ENCODE measurements at regions not wholly inside any gene's neighbourhood (a gene's known extent, or its start where the extent isn't known, plus 50 kb on each side); places are given as distances from the start of the nearest gene placed in this dataset.

DNA sequence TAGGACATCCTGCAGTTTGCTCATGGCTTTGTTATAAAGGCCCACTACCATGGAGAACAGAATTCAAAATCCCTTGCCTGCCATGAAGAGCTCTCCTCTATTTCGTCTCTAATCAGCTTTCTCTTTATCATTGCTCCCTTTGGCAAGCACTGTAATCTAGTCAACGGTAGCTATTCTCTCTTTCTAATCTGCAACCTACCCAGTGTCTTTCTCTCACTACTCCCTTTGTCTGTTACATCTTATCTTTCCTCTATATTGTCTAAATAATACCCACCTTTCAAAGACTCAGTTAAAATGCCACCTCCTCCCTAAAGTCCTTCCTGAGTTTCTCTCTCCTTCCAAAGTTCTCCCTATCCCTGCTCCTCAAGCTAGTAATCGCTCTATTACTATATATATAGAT lies 108.1 kb downstream of the FZD1 start:
- no peak for TF ChIP-seq EZH2 (IDR thresholded peaks at IDR 0.05; ENCODE audit: borderline replicate concordance, low read length)
- TF ChIP-seq, protein P1, sequence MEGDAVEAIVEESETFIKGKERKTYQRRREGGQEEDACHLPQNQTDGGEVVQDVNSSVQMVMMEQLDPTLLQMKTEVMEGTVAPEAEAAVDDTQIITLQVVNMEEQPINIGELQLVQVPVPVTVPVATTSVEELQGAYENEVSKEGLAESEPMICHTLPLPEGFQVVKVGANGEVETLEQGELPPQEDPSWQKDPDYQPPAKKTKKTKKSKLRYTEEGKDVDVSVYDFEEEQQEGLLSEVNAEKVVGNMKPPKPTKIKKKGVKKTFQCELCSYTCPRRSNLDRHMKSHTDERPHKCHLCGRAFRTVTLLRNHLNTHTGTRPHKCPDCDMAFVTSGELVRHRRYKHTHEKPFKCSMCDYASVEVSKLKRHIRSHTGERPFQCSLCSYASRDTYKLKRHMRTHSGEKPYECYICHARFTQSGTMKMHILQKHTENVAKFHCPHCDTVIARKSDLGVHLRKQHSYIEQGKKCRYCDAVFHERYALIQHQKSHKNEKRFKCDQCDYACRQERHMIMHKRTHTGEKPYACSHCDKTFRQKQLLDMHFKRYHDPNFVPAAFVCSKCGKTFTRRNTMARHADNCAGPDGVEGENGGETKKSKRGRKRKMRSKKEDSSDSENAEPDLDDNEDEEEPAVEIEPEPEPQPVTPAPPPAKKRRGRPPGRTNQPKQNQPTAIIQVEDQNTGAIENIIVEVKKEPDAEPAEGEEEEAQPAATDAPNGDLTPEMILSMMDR (IDR thresholded peaks at IDR 0.05; ENCODE audit: low read length) = no peak

Measured in OCI-LY1 (cell line).